ENCODE measurements at regions not wholly inside any gene's neighbourhood (a gene's known extent, or its start where the extent isn't known, plus 50 kb on each side); places are given as distances from the start of the nearest gene placed in this dataset.

DNA sequence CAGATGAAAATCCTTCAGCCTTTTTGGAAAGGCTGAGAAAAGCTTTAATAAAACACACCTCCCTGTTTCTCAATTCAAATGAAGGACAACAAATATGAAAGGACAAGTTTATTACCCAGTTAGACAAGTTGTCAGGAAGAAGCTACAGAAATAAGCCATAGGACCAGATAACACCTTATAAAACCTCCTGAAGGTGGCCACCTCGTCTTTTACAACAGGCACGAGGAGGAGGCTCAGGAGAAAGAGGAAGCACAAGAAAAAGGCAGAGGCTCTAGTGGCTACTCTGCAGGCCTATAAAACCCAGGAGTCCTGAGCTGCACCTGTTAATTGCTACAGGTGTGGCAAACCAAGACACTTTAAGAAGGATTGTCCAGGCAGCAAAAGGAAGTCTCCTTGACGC is 352.1 kb upstream of the CDH18 start:
- TF ChIP-seq, protein P1, sequence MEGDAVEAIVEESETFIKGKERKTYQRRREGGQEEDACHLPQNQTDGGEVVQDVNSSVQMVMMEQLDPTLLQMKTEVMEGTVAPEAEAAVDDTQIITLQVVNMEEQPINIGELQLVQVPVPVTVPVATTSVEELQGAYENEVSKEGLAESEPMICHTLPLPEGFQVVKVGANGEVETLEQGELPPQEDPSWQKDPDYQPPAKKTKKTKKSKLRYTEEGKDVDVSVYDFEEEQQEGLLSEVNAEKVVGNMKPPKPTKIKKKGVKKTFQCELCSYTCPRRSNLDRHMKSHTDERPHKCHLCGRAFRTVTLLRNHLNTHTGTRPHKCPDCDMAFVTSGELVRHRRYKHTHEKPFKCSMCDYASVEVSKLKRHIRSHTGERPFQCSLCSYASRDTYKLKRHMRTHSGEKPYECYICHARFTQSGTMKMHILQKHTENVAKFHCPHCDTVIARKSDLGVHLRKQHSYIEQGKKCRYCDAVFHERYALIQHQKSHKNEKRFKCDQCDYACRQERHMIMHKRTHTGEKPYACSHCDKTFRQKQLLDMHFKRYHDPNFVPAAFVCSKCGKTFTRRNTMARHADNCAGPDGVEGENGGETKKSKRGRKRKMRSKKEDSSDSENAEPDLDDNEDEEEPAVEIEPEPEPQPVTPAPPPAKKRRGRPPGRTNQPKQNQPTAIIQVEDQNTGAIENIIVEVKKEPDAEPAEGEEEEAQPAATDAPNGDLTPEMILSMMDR (IDR thresholded peaks at IDR 0.05) = peak in 1 of 7 experiments; percentile 7
- no peak for TF ChIP-seq POLR2A (IDR thresholded peaks at IDR 0.05)
